ENCODE measurements at regions not wholly inside any gene's neighbourhood (a gene's known extent, or its start where the extent isn't known, plus 50 kb on each side); places are given as distances from the start of the nearest gene placed in this dataset.

- H3K27me3 ChIP-seq (ENCODE audit: insufficient read depth, low read length), result no peaks in the 10 kb centered on the region
- no peaks in the 10 kb centered on the region for H3K23me2 ChIP-seq (ENCODE audit: insufficient read length, low read depth, low read length, poor library complexity, severe bottlenecking)
- H3K36me3 Mint-ChIP-seq (ENCODE audit: insufficient read depth in 1 of 3, low read depth in 3 of 3), result no peaks in the 10 kb centered on the region; a peak in 2 of 7 replicates
- no peak overlapping the region for H3K9ac ChIP-seq (ENCODE audit: extremely low read depth, insufficient read length, low read length)
- no peak overlapping the region for H3K4ac ChIP-seq (ENCODE audit: low read depth, low read length)
- no peak overlapping the region for H4K5ac ChIP-seq (ENCODE audit: insufficient read length, low read depth, low read length)
- H3K79me1 ChIP-seq (ENCODE audit: insufficient read depth, low read depth, low read length, poor library complexity, severe bottlenecking), result no peaks in the 10 kb centered on the region
- peaks cover 5% of the 10 kb centered on the region; the same call in 1 of the 2 replicates for H3K4me1 ChIP-seq (ENCODE audit: insufficient read depth, low read length)
- H3K4me3 Mint-ChIP-seq, result no peak overlapping the region
- no peak overlapping the region for H2AK5ac ChIP-seq (ENCODE audit: insufficient read length, low read length)
- no peak overlapping the region for H3K4me2 ChIP-seq (ENCODE audit: insufficient read depth, insufficient read length, low read length)
- WGBS (ENCODE audit: extremely low coverage, insufficient read length, low lambda C conversion rate), result no CpG with 5 or more reads among the region's 13 CpGs
- no peak overlapping the region for H3K27ac ChIP-seq (ENCODE audit: insufficient read length, low read depth, low read length)
- TF ChIP-seq CTCF (conservative IDR thresholded peaks at IDR 0.05), result no peak
- H3K9me3 ChIP-seq (ENCODE audit: control insufficient read depth, low read depth, low read length), result no peaks in the 10 kb centered on the region
- H2BK15ac ChIP-seq (ENCODE audit: low read depth, low read length), result peak overlapping the region; percentile 57; the same call in 1 of the 2 replicates
- H3K9me3 Mint-ChIP-seq, result peaks cover 63 to 66% of the 10 kb centered on the region in 2 experiments
- H3K4me1 Mint-ChIP-seq, result peaks cover 16 to 27% of the 10 kb centered on the region in 2 experiments
- no peaks in the 10 kb centered on the region for H3K27me3 Mint-ChIP-seq (ENCODE audit: low read depth)
- no peak overlapping the region for H3T11ph ChIP-seq (ENCODE audit: low read length)
- H2BK20ac ChIP-seq (ENCODE audit: low read depth, low read length, poor library complexity, severe bottlenecking), result no peak overlapping the region
- H3K14ac ChIP-seq (ENCODE audit: insufficient read depth, low read length), result no peak overlapping the region
- no peaks in the 10 kb centered on the region for H4K20me1 ChIP-seq (ENCODE audit: control insufficient read depth, insufficient read depth, insufficient read length)
- peak overlapping the region in 2 of 3 experiments; percentile 24 to 68; a peak in 2 of 7 replicates for H3K27ac Mint-ChIP-seq
- no peak overlapping the region for H4K8ac ChIP-seq (replicated peaks; ENCODE audit: insufficient read length, low read depth, low read length)
- H3K18ac ChIP-seq (ENCODE audit: insufficient read length, low read depth, low read length), result no peak overlapping the region
- H2BK5ac ChIP-seq (ENCODE audit: insufficient read length, low read length), result peak overlapping the region; percentile 2
- no peak overlapping the region for H3K23ac ChIP-seq (ENCODE audit: insufficient read length, low read depth, low read length)
- no peaks in the 10 kb centered on the region for H3K79me2 ChIP-seq (ENCODE audit: insufficient read depth, low read length)
- H2BK12ac ChIP-seq (ENCODE audit: insufficient read length, low read depth, low read length), result peak overlapping the region; percentile 2
- H2AFZ ChIP-seq (ENCODE audit: low read length), result no peak overlapping the region
- no peak overlapping the region for H4K91ac ChIP-seq (ENCODE audit: insufficient read length, low read depth, low read length)
- H3K56ac ChIP-seq (ENCODE audit: insufficient read length, low read depth, low read length), result no peak overlapping the region
- no peak for DNase-seq
- H2BK120ac ChIP-seq (ENCODE audit: low read depth, low read length, poor library complexity, severe bottlenecking), result no peak overlapping the region
Measured at GRCh38 chrX:41031256-41031967, 53.8 kb upstream of the USP9X start.
